Body of pancreas (tissue), 4 donors: ENCODE measurements at regions not wholly inside any gene's neighbourhood (a gene's known extent, or its start where the extent isn't known, plus 50 kb on each side); places are given as distances from the start of the nearest gene placed in this dataset.

ENCODE experiments used
- CTCF ChIP-seq, 7 experiments: fragments of 450-650 bp in 4 of 7; fragments of 200-600 bp in 3 of 7; sonication (generic) in 3 of 7; IDR thresholded peaks; one replicate each; pipeline ENCODE4 v1.5.1; 2016 to 2019; ENCODE audit warnings: antibody characterized with exemption in 7 of 7
- POLR2A ChIP-seq, 3 donors: fragments of 450-650 bp; IDR thresholded peaks; one replicate each; pipeline ENCODE4 v1.6.1; 2016; ENCODE audit warnings: antibody characterized with exemption in 3 of 3, mild to moderate bottlenecking in 2 of 3

GRCh38 chr21:34262469-34262845, 101.3 kb upstream of the KCNE2 start:
- TF ChIP-seq CTCF (IDR thresholded peaks at IDR 0.05) (no peak), POLR2A (IDR thresholded peaks at IDR 0.05) (no peak)
